ENCODE measurements at regions not wholly inside any gene's neighbourhood (a gene's known extent, or its start where the extent isn't known, plus 50 kb on each side); places are given as distances from the start of the nearest gene placed in this dataset.

GRCh38 chr1:196029410-196029809 is 578.8 kb downstream of the KCNT2 start:
- TF ChIP-seq, protein P1, sequence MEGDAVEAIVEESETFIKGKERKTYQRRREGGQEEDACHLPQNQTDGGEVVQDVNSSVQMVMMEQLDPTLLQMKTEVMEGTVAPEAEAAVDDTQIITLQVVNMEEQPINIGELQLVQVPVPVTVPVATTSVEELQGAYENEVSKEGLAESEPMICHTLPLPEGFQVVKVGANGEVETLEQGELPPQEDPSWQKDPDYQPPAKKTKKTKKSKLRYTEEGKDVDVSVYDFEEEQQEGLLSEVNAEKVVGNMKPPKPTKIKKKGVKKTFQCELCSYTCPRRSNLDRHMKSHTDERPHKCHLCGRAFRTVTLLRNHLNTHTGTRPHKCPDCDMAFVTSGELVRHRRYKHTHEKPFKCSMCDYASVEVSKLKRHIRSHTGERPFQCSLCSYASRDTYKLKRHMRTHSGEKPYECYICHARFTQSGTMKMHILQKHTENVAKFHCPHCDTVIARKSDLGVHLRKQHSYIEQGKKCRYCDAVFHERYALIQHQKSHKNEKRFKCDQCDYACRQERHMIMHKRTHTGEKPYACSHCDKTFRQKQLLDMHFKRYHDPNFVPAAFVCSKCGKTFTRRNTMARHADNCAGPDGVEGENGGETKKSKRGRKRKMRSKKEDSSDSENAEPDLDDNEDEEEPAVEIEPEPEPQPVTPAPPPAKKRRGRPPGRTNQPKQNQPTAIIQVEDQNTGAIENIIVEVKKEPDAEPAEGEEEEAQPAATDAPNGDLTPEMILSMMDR (IDR thresholded peaks at IDR 0.05; ENCODE audit: low read depth, low read length, poor library complexity, severe bottlenecking): no peak
- no peak for TF ChIP-seq EZH2phosphoT487 (IDR thresholded peaks at IDR 0.05; ENCODE audit: borderline replicate concordance, low read length)
